ENCODE measurements at regions not wholly inside any gene's neighbourhood (a gene's known extent, or its start where the extent isn't known, plus 50 kb on each side); places are given as distances from the start of the nearest gene placed in this dataset.

- no peak for TF ChIP-seq CTCF (IDR thresholded peaks at IDR 0.05; ENCODE audit: low read length)
- no peak for TF ChIP-seq EZH2 (IDR thresholded peaks at IDR 0.05; ENCODE audit: borderline replicate concordance, low read length)
Measured at GRCh38 chr7:9645756-9646155, 1212.3 kb downstream of the NXPH1 start.

Data from OCI-LY1 (cell line).